HG02610 (cell line): ENCODE measurements at regions not wholly inside any gene's neighbourhood (a gene's known extent, or its start where the extent isn't known, plus 50 kb on each side); places are given as distances from the start of the nearest gene placed in this dataset.
"Not testable (repeated sequence)": the region's sequence is repeated elsewhere in the genome, so short reads cannot be mapped to it uniquely, and the experiment has no call there.

ENCODE experiments used
- ATAC-seq: cut with Tn5 transposase; IDR thresholded peaks from one replicate; pipeline ENCODE4 v1.9.1; 2021; ENCODE audit warnings: mild to moderate bottlenecking, moderate library complexity; ENCODE audit not compliant: unreplicated experiment

- ATAC-seq = no peak
These were observed 1176.1 kb upstream of the ADGRL2 start for GRCh38 chr1:80624682-80625081.

- no peak for ATAC-seq
These were observed 1193.7 kb upstream of the ADGRL2 start for GRCh38 chr1:80607064-80607463.

DNA sequence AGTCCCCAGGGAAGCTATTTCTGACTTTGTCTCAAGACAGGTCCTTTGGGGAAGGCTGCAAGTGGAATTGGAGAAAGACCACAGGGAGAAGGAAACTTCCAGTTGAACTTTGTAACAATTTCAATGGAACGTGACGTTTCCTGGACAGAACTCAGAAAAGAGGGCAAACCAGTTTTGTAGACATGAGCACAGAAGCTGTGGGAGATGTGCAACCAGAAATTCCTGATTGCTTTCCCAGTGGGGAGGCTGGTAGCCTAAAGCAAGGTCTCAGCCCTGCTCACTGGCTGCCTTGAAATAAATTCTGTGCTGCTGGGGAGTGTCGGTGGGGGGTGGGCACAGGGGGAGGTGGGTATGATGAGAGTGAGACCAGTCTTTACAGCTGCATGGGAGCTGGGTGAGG lies 1206.7 kb upstream of the ADGRL2 start:
- ATAC-seq = no peak

GRCh38 chr1:80593197-80593596 lies 1207.5 kb upstream of the ADGRL2 start:
- ATAC-seq = no peak

GRCh38 chr1:80582980-80583379 lies 1217.8 kb upstream of the ADGRL2 start:
- no peak for ATAC-seq

DNA sequence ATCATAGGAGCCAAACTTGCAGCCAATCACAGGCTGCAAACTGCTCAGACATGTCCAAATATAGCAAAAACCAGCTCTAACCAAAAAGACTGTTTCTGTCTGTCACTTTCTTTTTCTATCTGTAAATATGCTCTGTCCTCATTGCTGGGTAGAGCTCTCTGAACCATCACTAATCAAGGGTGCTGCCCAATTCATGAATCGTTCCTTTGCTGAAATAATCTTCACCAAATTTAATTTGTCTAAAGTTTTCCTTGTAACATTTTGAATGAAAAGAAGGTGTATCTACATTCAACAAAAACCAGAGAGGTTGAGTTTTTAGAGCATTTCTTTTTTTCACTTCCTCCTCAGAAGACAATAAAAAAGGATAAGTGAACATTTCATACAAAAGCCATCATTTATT lies 1221.7 kb upstream of the ADGRL2 start:
- no peak for ATAC-seq

DNA sequence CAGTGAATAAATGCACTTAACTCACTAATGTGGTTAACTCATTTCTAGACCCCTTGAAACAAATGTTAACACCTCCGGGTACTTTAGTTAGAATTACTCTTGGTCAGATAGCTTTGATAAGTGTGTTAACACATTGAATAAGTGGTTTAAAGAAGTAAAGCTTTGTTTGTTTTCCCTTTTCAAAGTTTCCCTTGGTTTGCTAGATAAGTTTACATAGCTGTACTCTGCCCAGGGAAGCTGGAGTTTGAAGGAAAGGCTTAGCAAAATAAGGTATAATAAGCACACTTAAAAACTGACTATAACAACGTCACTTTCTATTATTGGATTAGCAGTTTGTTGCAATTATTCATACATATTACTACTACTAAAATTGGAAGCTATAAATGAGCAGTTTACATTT lies 1233.9 kb upstream of the ADGRL2 start:
- ATAC-seq = no peak

DNA sequence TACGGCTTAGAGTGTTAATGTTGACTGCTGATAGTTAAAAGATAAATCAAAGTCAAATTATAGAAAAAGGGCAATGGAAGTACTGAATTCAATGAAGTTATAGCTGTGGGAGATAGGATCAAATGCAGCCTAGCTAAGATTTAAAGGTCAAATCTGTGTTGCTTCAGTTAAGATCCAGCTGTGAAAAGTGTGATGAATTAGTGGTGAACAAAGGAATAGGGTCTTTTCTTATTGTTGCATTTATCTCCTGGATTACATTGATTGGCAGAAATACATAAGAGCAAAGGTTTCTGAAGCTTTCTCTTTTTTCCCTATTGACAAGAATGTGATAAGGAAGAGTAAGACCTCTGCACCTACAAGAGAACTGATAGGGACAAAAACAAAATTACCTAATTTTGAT lies 1234.6 kb upstream of the ADGRL2 start:
- ATAC-seq = no peak

DNA sequence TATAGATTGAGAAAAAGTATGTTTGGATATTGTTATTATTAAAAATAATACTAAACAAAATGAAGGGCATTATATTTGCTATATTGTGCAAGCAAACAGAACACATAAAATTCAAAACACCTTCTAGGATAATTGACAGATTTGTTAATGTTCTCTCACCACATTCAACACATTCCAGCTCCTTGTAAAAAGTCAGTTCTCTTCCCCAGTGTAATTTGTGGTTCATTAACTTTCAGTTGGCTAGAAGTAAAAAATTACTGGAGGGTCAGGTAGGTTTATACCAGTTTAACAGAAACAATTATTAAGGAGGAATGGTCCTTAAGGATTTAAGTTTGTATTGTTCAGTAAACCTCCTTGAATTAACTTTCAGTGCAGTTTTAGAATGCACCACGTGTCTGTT lies 1235.3 kb upstream of the ADGRL2 start:
- no peak for ATAC-seq

DNA sequence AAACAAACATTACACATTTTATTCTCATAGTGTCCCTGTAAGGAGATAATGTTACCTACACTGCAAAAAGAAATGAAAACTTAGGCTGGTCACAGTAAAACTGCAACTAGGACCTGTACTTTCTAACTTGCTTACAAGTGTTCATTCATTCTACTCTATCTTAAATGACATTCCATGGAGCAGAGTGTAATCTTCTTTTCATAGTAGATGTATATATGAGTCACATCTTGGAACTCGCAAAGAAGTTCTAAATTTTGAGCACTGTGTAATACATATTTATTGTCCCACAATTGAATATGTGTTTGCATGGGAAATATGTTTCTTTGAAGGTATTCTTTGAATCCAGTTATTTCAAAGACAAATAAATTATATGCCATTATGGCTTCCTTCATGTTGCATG lies 1258.5 kb upstream of the ADGRL2 start:
- no peak for ATAC-seq

- no peak for ATAC-seq
These were observed 1260.1 kb upstream of the ADGRL2 start for GRCh38 chr1:80540596-80540995.

DNA sequence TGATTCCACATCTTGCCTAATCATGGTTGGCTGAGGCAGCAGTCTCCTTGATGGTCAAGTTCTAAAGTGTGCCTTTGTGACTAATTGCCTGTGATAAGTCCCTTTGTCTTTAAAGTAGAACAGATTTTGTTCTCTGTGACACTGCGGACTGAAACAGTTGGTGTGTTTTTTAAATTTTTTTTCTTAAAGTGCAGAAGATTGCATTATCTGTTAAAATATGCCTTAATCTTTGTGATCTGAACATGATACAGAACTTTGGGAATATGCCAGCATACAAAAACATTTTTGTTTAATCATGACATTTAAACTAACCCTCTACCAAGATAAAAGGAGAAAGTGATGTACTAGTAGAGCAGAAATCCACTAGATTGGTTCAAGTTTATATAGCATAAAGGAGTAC lies 1260.6 kb upstream of the ADGRL2 start:
- ATAC-seq = no peak

DNA sequence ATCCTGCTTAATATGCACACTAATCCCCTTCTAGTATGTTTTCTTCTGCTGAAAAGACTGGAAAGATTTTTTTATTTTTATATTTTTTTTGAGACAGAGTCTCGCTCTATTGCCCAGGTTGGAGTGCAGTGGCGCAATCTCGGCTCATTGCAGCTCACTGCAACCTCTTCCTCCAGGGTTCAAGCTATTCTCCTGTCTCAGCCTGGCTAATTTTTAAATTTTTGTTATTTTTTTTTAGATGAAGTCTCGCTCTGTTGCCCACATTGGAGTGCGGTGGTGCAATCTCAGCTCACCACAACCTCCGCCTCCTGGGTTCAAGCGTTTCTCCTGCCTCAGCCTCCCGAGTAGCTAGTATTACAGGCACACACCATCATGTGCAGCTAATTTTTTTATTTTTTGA lies 1261.4 kb upstream of the ADGRL2 start:
- not testable (repeated sequence) for ATAC-seq

GRCh38 chr1:80536461-80536860 lies 1264.3 kb upstream of the ADGRL2 start:
- no peak for ATAC-seq

DNA sequence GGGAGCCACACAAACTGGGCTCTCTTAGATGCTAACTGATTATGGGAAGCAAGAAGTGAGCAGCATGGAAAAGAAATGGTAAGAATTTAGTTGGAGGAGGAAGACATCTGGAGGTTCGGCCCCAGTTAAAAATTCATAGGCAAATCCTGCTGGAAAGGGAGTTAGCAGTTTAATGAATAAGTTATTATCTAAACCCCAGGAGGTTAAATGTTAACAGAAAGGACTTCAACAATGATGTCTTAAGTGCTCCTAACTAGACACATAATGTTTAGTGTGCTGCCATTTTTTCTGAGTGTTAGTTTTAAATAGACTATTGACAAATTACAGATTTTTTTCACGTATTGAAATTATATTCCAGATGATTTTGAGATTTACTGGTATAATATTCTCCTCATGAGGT lies 1265.3 kb upstream of the ADGRL2 start:
- ATAC-seq = no peak

GRCh38 chr1:80534606-80535360 lies 1266.0 kb upstream of the ADGRL2 start:
- ATAC-seq = no peak

DNA sequence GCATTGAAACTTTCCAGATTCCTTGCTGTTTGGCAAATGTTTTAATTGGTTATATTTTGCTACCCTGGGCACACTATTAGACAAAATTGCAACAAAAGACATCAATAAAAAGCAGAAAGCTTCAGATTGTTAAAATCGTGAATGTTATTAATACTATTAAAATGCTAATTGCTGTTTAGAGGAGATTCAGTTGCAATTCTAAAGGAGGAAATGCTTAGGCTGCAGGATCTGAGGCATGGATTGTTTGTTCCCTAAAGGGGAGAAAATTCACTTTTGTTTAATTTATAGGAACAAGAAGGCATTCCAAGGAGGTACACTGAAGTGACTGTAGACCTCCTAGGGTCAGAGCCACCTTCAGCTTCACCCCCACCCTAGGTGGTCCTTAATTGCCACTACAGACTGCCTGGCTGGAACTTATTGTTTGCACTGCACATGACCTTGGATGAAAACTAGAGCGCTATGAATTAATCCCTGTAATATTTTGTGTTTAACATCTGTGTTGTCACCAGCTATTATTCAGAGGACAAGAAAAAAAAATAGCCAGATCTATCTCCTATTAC lies 1266.9 kb upstream of the ADGRL2 start:
- no peak for ATAC-seq

DNA sequence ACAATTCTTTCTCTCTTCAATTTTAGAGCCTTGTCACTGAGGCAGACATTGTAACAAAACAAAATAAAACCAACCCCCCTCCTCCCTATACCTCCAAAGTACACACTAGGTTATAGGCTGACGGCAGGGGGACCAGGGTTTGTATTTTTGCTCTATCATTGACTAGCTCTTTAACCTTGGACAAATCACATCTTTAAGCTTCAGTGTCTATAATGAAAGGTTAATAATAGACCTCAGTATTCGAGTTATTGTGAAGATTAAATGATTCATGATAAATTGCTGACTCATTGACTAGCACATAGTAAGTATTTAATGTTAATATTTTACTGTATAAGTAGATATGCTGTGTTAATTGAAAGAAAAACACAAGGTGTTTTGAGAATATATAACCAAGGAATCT lies 1267.6 kb upstream of the ADGRL2 start:
- no peak for ATAC-seq

DNA sequence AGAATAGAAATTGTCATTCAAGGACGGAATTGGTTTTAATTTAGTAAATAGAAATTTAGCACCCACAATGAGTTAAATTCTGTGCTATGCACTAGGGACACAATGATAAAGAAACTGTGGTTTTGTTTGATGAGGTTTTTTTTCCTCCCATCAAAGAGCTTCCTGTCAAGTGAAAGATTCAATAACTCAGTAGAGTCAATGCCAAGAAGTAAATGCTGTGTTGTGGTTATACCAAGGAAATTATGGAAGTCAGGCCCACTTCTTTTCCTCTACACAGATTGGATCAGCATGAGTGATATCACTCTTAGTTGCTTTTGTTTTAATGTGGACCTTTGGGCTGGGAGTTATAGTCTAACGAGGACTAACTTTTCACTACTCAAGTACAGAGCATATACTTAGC lies 1269.6 kb upstream of the ADGRL2 start:
- ATAC-seq = no peak

- no peak for ATAC-seq
These were observed 1271.2 kb upstream of the ADGRL2 start for GRCh38 chr1:80529546-80529945.

DNA sequence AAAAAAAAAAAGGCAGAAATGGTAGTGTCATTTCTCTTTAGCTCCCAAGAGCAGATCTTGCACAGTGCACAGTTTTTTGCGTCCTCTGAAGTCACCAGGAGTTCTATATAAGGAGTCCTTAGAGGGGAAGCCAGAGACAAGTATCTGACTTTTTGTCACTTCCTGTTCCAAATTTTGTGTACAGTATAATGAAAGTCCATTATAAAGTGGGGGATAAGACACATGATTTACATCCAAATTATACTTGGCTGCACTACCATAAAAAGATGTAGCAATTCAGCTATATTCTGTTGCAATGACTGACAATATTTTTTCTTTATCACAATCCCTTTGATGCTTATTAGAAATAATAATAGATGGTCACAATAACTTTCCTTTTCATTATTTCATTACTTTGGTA lies 1276.9 kb upstream of the ADGRL2 start:
- no peak for ATAC-seq

- not testable (repeated sequence) for ATAC-seq
These were observed 1277.7 kb upstream of the ADGRL2 start for GRCh38 chr1:80523071-80523470.

DNA sequence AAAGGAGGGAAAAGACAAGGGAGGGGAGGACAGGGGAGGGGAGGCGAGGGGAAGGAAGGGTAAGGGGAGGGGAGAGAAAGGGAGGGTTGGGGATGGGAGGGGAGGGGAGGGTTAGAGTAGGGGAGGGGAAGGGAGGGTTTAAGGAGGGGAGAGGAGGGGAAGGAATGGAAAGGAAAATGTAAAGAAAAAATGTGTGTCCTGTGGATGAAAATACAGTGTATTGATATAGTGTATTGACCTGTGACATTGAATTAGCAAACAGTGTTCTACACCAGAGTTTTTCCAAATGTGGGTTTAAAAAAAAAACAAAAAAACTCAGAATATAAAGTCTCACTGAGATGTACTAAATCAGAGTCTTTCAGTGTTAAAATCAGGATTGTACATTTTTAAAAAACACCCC lies 1279.8 kb upstream of the ADGRL2 start:
- ATAC-seq = no peak
